ENCODE measurements at regions not wholly inside any gene's neighbourhood (a gene's known extent, or its start where the extent isn't known, plus 50 kb on each side); places are given as distances from the start of the nearest gene placed in this dataset.
"Not testable (repeated sequence)": the region's sequence is repeated elsewhere in the genome, so short reads cannot be mapped to it uniquely, and the experiment has no call there.

- not testable (repeated sequence) for TF ChIP-seq CTCF (conservative IDR thresholded peaks at IDR 0.05; ENCODE audit: low read length); EZH2phosphoT487 (IDR thresholded peaks at IDR 0.05; ENCODE audit: borderline replicate concordance, low read depth, low read length)
Measured at GRCh38 chr12:32023861-32024260, 64.6 kb downstream of the RESF1 start.

All from OCI-LY7 (cell line).